Muscle of leg (tissue), 3 donors: ENCODE measurements at regions not wholly inside any gene's neighbourhood (a gene's known extent, or its start where the extent isn't known, plus 50 kb on each side); places are given as distances from the start of the nearest gene placed in this dataset.

Experiments used
- DNase-seq: peaks from one replicate; pipeline ENCODE4 v3.0.0; 2013
- H3K27ac ChIP-seq: one replicate; pipeline ENCODE4 v1.5.1; 2013; ENCODE audit warnings: mild to moderate bottlenecking, low read length, control low read depth
- H3K27me3 ChIP-seq: one replicate; pipeline ENCODE4 v1.6.1; 2013; ENCODE audit warnings: low read length; ENCODE audit not compliant: control insufficient read depth, insufficient read depth
- H3K36me3 ChIP-seq: one replicate; pipeline ENCODE4 v1.6.1; 2013; ENCODE audit warnings: low read length; ENCODE audit not compliant: control insufficient read depth, insufficient read depth
- H3K4me1 ChIP-seq: one replicate; pipeline ENCODE4 v1.6.1; 2013; ENCODE audit warnings: low read length; ENCODE audit not compliant: control insufficient read depth, insufficient read depth
- H3K4me3 ChIP-seq: one replicate; pipeline ENCODE4 v1.5.1; 2013; ENCODE audit warnings: low read length, control low read depth
- H3K9me3 ChIP-seq: replicated peaks from 2 replicates; pipeline ENCODE4 v1.6.1; 2013; ENCODE audit warnings: low read depth, low read length; ENCODE audit not compliant: control insufficient read depth
- WGBS: methylation state at CpG from one replicate; pipeline ENCODE4 v1.1.5; 2013; ENCODE audit warnings: missing lambda C conversion rate; ENCODE audit not compliant: insufficient coverage; 5-methylcytosine and 5-hydroxymethylcytosine counted together

- 83% methylated on average over 1 of the region's 2 CpGs for WGBS
- no peaks in the 10 kb centered on the region for H3K9me3 ChIP-seq
- no peaks in the 10 kb centered on the region for H3K4me1 ChIP-seq
- H3K27me3 ChIP-seq = no peaks in the 10 kb centered on the region
- H3K36me3 ChIP-seq = no peaks in the 10 kb centered on the region
- no peak overlapping the region for H3K27ac ChIP-seq
- no peak overlapping the region for H3K4me3 ChIP-seq
- no peak for DNase-seq
Observed at GRCh38 chr13:58883405-58883804, 1251.9 kb downstream of the PCDH17 start.

- Histone ChIP-seq H3K4me3 (no peak overlapping the region), H3K4me1 (no peaks in the 10 kb centered on the region), H3K9me3 (no peaks in the 10 kb centered on the region), H3K27ac (no peak overlapping the region), H3K27me3 (no peaks in the 10 kb centered on the region), H3K36me3 (no peaks in the 10 kb centered on the region)
- DNase-seq = no peak
- WGBS = no CpG with 5 or more reads among the region's 5 CpGs
Observed at GRCh38 chr13:58884353-58885209, 1253.0 kb downstream of the PCDH17 start.

- DNase-seq = no peak
- WGBS = no CpG with 5 or more reads among the region's 1 CpG
Observed at GRCh38 chr13:58889474-58889873, 1257.9 kb downstream of the PCDH17 start.

GRCh38 chr13:58893396-58893795 is 1261.9 kb downstream of the PCDH17 start:
- H3K27me3 ChIP-seq = no peaks in the 10 kb centered on the region
- H3K4me1 ChIP-seq = no peaks in the 10 kb centered on the region
- H3K9me3 ChIP-seq = peaks cover 2% of the 10 kb centered on the region
- WGBS = no CpG with 5 or more reads among the region's 1 CpG
- DNase-seq = no peak
- H3K36me3 ChIP-seq = no peaks in the 10 kb centered on the region
- no peak overlapping the region for H3K4me3 ChIP-seq
- no peak overlapping the region for H3K27ac ChIP-seq

More at GRCh38 chr13:58889474-58889873, 1257.9 kb downstream of the PCDH17 start:
- Histone ChIP-seq H3K36me3 (no peaks in the 10 kb centered on the region), H3K9me3 (peaks cover 2% of the 10 kb centered on the region), H3K4me1 (no peaks in the 10 kb centered on the region), H3K4me3 (no peak overlapping the region), H3K27ac (no peak overlapping the region), H3K27me3 (no peaks in the 10 kb centered on the region)

GRCh38 chr13:58906329-58907007 is 1257.3 kb downstream of the DIAPH3 start:
- DNase-seq = no peak
- Histone ChIP-seq H3K27me3 (no peaks in the 10 kb centered on the region), H3K4me1 (no peaks in the 10 kb centered on the region), H3K36me3 (no peaks in the 10 kb centered on the region), H3K27ac (no peak overlapping the region), H3K4me3 (no peak overlapping the region), H3K9me3 (no peaks in the 10 kb centered on the region)
- 97% methylated on average over 3 of the region's 3 CpGs for WGBS

- no peak for DNase-seq
- Histone ChIP-seq H3K9me3 (no peaks in the 10 kb centered on the region), H3K27ac (no peak overlapping the region), H3K4me3 (no peak overlapping the region), H3K4me1 (no peaks in the 10 kb centered on the region), H3K27me3 (no peaks in the 10 kb centered on the region), H3K36me3 (no peaks in the 10 kb centered on the region)
Observed at GRCh38 chr13:58907347-58907746, 1256.4 kb downstream of the DIAPH3 start.

- no peaks in the 10 kb centered on the region for H3K9me3 ChIP-seq
- H3K27ac ChIP-seq = no peak overlapping the region
- no CpG with 5 or more reads among the region's 2 CpGs for WGBS
- no peaks in the 10 kb centered on the region for H3K36me3 ChIP-seq
- no peak for DNase-seq
- H3K4me1 ChIP-seq = no peaks in the 10 kb centered on the region
- no peak overlapping the region for H3K4me3 ChIP-seq
- no peaks in the 10 kb centered on the region for H3K27me3 ChIP-seq
Observed at GRCh38 chr13:58908019-58908679, 1255.6 kb downstream of the DIAPH3 start.

- no peak overlapping the region for H3K4me3 ChIP-seq
- 100% methylated on average over 2 of the region's 3 CpGs for WGBS
- peak; percentile 4 for DNase-seq
- H3K36me3 ChIP-seq = no peaks in the 10 kb centered on the region
- H3K27me3 ChIP-seq = no peaks in the 10 kb centered on the region
- no peak overlapping the region for H3K27ac ChIP-seq
- no peaks in the 10 kb centered on the region for H3K4me1 ChIP-seq
- no peaks in the 10 kb centered on the region for H3K9me3 ChIP-seq
Observed at GRCh38 chr13:58919551-58919950, 1244.2 kb downstream of the DIAPH3 start.

- no peak for DNase-seq
- Histone ChIP-seq H3K36me3 (no peaks in the 10 kb centered on the region), H3K27ac (no peak overlapping the region), H3K4me1 (no peaks in the 10 kb centered on the region), H3K9me3 (no peaks in the 10 kb centered on the region), H3K4me3 (no peak overlapping the region), H3K27me3 (no peaks in the 10 kb centered on the region)
- 88% methylated on average over 3 of the region's 3 CpGs for WGBS
Observed at GRCh38 chr13:58921129-58921528, 1242.6 kb downstream of the DIAPH3 start.

GRCh38 chr13:58926858-58927257 is 1236.9 kb downstream of the DIAPH3 start:
- WGBS = 100% methylated on average over 2 of the region's 3 CpGs

More at GRCh38 chr13:58926858-58927257, 1236.9 kb downstream of the DIAPH3 start:
- H3K4me1 ChIP-seq = no peaks in the 10 kb centered on the region
- H3K4me3 ChIP-seq = no peak overlapping the region
- H3K27me3 ChIP-seq = no peaks in the 10 kb centered on the region
- H3K9me3 ChIP-seq = no peaks in the 10 kb centered on the region
- H3K27ac ChIP-seq = no peak overlapping the region
- DNase-seq = no peak
- no peaks in the 10 kb centered on the region for H3K36me3 ChIP-seq
